Kidney epithelial cell (primary cell): ENCODE measurements at regions not wholly inside any gene's neighbourhood (a gene's known extent, or its start where the extent isn't known, plus 50 kb on each side); places are given as distances from the start of the nearest gene placed in this dataset.

Source experiments
- DNase-seq: peaks from one replicate; pipeline ENCODE4 v3.0.0-alpha.2; 2010; ENCODE audit warnings: low read depth
- H3K27me3 ChIP-seq: 2 replicates; pipeline ENCODE4 v1.6.0; 2011; ENCODE audit warnings: low read length; ENCODE audit not compliant: control insufficient read depth, insufficient read depth
- H3K36me3 ChIP-seq: 2 replicates; pipeline ENCODE4 v1.5.1; 2011; ENCODE audit warnings: low read length; ENCODE audit not compliant: control insufficient read depth, insufficient read depth
- H3K4me3 ChIP-seq: 2 replicates; pipeline ENCODE4 v1.5.1; 2011; ENCODE audit warnings: low read depth, mild to moderate bottlenecking, control low read depth, low read length
- CTCF ChIP-seq: IDR thresholded peaks from 2 replicates; pipeline ENCODE4 v1.5.1; 2011; ENCODE audit warnings: mild to moderate bottlenecking, moderate library complexity, low read length, control low read depth, inconsistent platforms; ENCODE audit not compliant: insufficient read depth, poor library complexity, severe bottlenecking

- no peak overlapping the region for H3K4me3 ChIP-seq
- no peak for DNase-seq
- TF ChIP-seq CTCF: no peak
- H3K36me3 ChIP-seq: no peaks in the 10 kb centered on the region
- no peaks in the 10 kb centered on the region for H3K27me3 ChIP-seq
These were observed 203.8 kb downstream of the PTPRC start for GRCh38 chr1:198842686-198843085.

GRCh38 chr1:198845271-198845670 is 206.4 kb downstream of the PTPRC start:
- H3K36me3 ChIP-seq: no peaks in the 10 kb centered on the region
- no peak overlapping the region for H3K4me3 ChIP-seq
- TF ChIP-seq CTCF: no peak
- no peak for DNase-seq
- no peaks in the 10 kb centered on the region for H3K27me3 ChIP-seq

- TF ChIP-seq CTCF: no peak
- Histone ChIP-seq H3K36me3 (no peaks in the 10 kb centered on the region), H3K4me3 (no peak overlapping the region), H3K27me3 (no peaks in the 10 kb centered on the region)
- no peak for DNase-seq
These were observed 207.0 kb downstream of the PTPRC start for GRCh38 chr1:198845851-198846250.

- H3K36me3 ChIP-seq: no peaks in the 10 kb centered on the region
- no peaks in the 10 kb centered on the region for H3K27me3 ChIP-seq
- no peak overlapping the region for H3K4me3 ChIP-seq
- TF ChIP-seq CTCF: no peak
- DNase-seq: no peak
These were observed 207.7 kb downstream of the PTPRC start for GRCh38 chr1:198846556-198846955.

DNA sequence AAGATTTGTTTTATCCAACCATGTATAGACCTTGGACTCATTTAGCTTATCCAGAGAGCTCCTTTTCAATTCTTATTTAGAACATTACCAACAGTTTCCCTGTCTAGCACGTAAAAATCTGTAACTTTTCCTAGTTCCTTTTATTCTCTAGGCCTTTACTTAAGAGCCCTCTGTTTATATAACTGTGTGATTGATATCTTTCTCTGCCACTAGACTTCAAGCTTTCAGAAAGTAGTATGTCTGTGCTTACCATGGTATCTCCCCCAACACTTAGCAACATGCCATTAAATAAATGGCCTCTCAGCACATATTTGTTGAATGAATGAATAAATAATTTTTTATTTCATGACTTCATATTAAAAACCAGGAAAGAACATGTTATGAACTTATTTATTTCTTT is 209.4 kb downstream of the PTPRC start:
- no peak for TF ChIP-seq CTCF
- no peak for DNase-seq
- no peak overlapping the region for H3K4me3 ChIP-seq
- H3K27me3 ChIP-seq: no peaks in the 10 kb centered on the region
- no peaks in the 10 kb centered on the region for H3K36me3 ChIP-seq

GRCh38 chr1:198848649-198849048 is 209.8 kb downstream of the PTPRC start:
- no peak overlapping the region for H3K4me3 ChIP-seq
- no peak for TF ChIP-seq CTCF
- DNase-seq: no peak

More at GRCh38 chr1:198848649-198849048, 209.8 kb downstream of the PTPRC start:
- Histone ChIP-seq H3K27me3 (no peaks in the 10 kb centered on the region), H3K36me3 (no peaks in the 10 kb centered on the region)
